Gastrocnemius medialis (tissue), 4 donors: ENCODE measurements at regions not wholly inside any gene's neighbourhood (a gene's known extent, or its start where the extent isn't known, plus 50 kb on each side); places are given as distances from the start of the nearest gene placed in this dataset.
"Not testable (repeated sequence)": the region's sequence is repeated elsewhere in the genome, so short reads cannot be mapped to it uniquely, and the experiment has no call there.

Experiments used
- CTCF ChIP-seq, 5 experiments: fragments of 450-650 bp in 3 of 5; fragments of 200-600 bp in 2 of 5; sonication (generic) in 2 of 5; IDR thresholded peaks in 4 of 5; conservative IDR thresholded peaks in 1 of 5; 1 replicate in 4 of 5; 2 replicates in 1 of 5; pipeline ENCODE4 v1.5.1; 2016 to 2019; ENCODE audit warnings: antibody characterized with exemption in 5 of 5, mild to moderate bottlenecking in 3 of 5, moderate library complexity in 3 of 5
- POLR2A ChIP-seq, 2 donors: fragments of 450-650 bp; IDR thresholded peaks; one replicate each; pipeline ENCODE4 v1.6.1; 2017; ENCODE audit warnings: antibody characterized with exemption in 2 of 2, mild to moderate bottlenecking in 2 of 2, moderate library complexity in 2 of 2

DNA sequence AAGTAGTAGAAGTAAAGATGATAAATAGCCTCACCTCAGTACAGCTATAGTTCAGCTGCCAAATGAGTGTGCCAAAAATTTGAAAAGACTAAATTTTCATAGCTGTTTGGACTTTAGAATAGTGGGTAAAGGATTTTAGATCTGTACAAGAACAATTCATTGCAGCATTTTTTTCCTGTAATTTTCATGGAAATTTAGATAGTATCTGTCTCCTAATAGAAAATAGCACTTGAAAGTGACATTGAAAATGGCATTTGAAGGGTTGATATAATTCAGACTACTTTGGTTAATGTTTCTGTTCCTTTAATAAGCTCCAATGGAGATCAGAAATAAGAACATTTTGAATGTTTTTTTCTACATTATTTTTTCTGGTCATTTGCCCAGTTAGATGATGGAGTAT is 292.7 kb downstream of the ZNF37A start:
- TF ChIP-seq CTCF (IDR thresholded peaks at IDR 0.05 in 4 of 5, conservative IDR thresholded peaks at IDR 0.05 in 1 of 5); POLR2A (IDR thresholded peaks at IDR 0.05): not testable (repeated sequence)
